NCI-H526 (cell line): ENCODE measurements at regions not wholly inside any gene's neighbourhood (a gene's known extent, or its start where the extent isn't known, plus 50 kb on each side); places are given as distances from the start of the nearest gene placed in this dataset.

Experiments
- DNase-seq, 2 experiments: peaks; one replicate each; lab custom pipeline; 2025; lab: John Stamatoyannopoulos, UW

GRCh38 chr20:39913274-39913673 is 775.8 kb downstream of the MAFB start:
- DNase-seq: no peak

DNA sequence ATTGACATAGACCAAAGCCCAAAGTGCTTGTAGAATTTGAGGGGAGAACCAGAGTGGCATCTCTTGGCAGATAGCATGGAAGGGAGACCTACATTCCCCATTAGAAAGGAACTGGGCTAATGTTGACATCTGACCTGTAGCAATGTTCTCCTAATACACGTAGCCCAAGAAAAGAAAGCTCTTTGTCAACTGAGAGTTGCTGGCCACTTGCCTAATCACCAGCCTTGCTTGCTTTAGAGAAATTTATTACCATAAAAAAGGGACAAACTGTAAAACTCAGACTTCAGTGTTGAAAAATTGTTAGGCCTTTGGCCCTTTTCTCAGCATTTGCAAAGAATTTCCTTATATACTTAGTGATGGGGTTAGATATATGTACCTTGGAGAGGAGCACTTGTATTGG is 777.5 kb downstream of the MAFB start:
- DNase-seq: no peak

GRCh38 chr20:39910536-39910935 is 778.5 kb downstream of the MAFB start:
- no peak for DNase-seq

GRCh38 chr20:39909447-39909846 is 779.6 kb downstream of the MAFB start:
- no peak for DNase-seq

DNA sequence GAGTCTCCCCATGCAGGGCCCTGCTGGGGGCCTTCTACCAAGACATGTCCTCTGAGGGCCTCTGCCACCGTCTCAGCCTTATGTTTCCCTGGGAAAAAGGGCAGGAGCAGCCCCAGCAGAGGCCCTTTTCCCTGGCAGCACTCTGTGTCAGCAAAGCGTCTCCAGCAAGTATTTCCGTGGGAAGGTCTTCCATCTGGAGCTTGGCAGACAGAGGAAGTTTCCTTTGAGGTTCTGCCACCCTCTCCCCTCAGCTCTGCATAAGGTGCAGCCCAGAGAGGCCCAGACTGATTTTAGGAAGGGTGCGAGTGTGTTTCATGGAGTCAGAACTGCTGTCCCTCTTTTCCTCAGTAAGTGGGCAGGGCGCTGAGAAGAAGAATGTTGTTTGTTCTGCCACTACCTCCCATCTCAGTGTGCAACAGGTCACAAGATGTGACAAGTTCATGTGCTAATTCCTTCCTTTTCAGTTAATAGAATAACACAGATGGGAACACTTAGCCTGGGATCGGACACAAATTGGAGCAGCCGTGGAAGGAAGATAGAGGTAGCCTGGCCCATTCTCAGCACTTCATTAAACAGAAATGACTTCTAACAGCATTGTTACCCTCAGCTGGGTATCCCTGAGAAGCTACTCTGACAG is 784.4 kb downstream of the MAFB start:
- DNase-seq: no peak

DNA sequence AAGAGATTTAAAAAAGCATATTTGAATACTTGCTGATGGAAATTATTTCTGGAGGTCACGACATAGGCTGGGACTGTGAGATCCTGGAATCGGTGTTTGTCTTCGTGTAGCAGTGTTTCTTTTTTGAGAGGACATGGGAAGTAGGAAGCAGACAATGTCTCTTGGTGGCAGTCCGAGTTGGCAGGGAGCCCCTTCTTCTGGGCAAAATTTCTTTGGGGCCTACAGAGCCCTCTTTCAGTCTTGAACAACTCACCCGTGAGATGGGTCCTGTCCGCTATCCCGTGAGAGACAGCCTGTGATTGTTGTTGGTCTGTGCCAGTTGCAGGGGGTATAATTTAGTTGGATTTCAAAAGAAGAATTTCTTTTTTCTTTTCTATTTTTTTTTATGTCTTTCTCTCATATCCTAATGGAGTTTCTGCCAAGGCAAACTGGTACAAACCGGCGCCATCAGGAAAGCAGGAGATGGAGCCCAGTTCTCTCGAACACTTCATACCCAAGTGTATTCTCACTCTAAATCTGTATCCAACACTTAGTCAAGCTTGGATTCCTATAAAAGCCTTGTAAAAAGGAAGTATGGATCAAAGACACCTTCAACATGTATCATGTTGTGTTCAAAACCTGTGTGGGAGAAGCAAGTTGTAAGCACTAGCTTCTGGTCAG is 785.1 kb downstream of the MAFB start:
- DNase-seq: no peak

- DNase-seq: no peak
Measured at GRCh38 chr20:39899881-39900280, 789.2 kb downstream of the MAFB start.

DNA sequence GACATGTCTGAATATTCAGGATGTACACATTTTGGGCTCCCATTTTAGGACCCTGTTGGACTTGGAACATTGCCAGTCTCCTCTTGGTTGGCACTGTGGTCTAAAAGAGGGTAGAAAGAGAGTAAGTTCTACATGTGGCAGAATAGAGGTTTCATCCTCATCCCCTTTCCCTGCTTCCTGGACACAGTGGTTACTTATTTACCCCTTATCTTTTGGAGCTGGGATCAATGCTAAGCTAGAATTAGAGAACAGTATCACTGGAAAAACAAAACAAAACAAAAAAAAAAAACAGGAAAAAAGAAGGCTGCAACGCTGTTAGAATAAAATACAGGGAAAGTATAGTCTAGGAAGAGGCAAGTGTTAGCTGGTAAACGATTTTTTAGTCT is 790.6 kb downstream of the MAFB start:
- no peak for DNase-seq

GRCh38 chr20:39897781-39898466 is 791.1 kb downstream of the MAFB start:
- DNase-seq: no peak

DNA sequence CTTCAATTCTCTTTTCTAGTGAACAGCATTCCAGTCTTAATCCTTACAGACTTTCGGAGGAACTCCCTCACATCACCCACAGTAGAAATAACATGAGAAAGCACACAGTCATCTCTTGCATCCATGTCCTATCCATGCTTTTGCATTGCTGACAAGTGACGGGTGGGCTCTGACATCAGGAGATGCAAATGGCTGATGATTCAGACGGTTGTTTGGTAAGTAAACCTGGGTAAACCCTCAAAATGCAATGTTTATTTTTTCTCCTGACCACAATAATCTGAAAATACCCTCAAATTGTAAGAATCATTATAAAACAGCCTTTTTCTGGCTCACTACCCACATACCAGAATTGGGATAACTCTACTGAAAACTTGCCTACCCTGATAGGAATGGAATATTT is 792.0 kb downstream of the MAFB start:
- no peak for DNase-seq

- DNase-seq: no peak
Measured at GRCh38 chr20:39894067-39894466, 795.0 kb downstream of the MAFB start.

DNA sequence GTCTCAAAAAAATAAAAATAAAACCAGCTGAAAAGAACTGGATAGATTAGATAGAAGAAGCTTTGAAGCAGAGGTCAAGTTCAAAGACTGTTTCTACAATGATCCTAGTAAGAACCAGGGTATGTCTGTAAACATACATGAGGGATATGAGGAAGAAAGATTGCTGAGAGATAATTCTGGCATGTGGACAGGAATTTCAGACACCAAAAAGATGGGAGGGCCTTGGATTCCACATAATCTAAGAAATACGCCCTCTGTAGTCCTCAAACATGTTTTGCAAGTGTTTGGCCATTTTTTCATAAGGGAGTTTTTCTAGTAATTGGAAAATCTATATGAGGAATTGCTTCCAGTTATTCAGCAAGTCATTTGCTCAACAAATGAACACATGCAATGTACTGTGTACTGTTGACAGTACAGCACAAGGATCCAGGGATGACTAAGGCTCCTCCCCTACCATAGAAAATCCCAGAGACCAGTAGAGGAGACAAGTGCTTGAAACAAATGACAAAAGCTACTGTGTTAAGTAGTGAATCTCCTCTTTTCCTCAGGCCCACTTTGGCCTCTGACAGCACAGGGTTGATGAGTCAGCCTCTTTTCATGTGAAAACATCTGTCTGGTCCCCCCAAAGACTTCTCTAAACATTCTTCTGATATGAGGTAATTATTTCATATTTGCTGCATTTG is 795.9 kb downstream of the MAFB start:
- no peak for DNase-seq

- no peak for DNase-seq
Measured at GRCh38 chr20:39890697-39891096, 798.3 kb downstream of the MAFB start.

- DNase-seq: no peak
Measured at GRCh38 chr20:39888310-39888709, 800.7 kb downstream of the MAFB start.

DNA sequence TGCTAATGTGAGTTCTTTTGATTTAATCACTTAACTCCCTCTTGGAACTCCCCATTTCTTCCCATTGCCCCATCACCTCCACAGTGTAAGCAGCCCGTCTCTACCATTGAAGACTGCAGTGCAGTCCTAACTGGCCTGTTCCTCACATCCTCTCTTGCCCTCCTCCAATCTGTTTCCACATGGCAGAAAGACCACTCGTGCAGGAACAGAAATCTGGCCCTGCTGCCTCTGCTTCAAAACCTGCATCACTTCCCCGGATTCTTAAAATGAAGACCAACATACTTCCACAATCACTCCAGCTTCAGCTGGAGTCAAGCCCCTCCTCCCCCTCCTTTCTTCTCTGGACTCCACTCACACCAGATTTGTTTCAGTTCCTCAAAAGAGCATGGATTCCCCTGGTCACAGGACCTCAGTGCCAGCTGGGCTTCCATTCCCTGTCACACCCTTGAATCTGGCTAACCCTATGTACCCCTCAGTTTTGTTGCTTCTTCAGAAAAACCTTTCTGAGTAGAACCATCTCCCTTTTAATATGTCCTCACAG is 802.3 kb downstream of the MAFB start:
- no peak for DNase-seq

DNA sequence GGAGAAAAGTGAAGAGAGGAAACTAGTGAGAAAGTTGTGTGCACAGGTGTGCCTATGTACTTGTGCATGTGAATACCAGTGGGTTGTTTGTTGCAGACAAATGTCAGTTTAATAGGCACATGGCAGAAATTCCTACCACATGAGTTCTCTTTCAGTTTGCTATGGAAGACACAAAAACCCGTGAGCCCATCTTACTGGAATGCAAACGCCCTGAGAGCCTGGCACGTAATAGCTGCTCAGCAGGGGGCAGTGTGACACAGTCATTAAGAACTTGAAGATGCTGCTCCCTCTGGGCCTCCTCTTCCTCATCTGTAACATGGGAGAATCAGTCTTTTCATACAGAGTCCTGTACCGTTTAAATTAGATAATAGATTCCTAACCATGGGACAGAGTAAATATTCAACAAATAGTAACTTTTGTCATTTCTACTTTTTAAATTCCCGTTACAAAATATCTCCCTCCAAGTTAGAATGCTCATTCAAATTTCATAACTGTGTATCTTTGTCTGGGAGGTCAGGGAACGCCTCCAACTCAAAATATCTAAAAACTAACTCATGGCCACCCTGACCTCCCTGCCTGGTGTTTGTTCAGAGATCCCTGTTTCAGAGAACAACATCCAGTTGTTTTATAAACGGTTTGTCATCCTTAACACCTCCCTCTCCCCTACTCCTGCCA is 802.9 kb downstream of the MAFB start:
- DNase-seq: peak; percentile 53 to 81

GRCh38 chr20:39882806-39883205 is 806.2 kb downstream of the MAFB start:
- DNase-seq: no peak

- peak in 1 of 2 experiments; percentile 12 for DNase-seq
Measured at GRCh38 chr20:39880890-39881289, 808.1 kb downstream of the MAFB start.

- no peak for DNase-seq
Measured at GRCh38 chr20:39879296-39879695, 809.7 kb downstream of the MAFB start.

- no peak for DNase-seq
Measured at GRCh38 chr20:39878809-39879208, 810.2 kb downstream of the MAFB start.

DNA sequence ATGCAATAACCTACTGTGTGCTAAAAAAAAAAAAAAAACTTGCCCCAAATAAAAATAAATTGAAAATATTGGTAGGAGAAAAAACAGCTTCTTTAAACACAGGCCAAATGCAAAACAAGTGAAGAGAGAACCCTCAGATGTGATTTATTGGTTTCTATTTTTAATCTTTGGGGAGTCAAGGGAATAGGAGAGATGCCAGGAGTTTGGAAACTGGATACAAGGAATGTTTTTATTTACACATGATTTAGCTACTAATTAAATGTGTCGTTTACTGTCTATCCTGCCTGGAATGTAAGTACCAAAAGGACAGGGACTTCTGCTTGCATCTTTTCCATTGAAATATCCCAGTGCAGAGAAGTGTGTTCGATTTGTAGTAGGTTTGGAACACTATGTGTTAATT is 810.7 kb downstream of the MAFB start:
- no peak for DNase-seq

- DNase-seq: no peak
Measured at GRCh38 chr20:39877788-39878187, 811.2 kb downstream of the MAFB start.
